HG03108 (cell line): ENCODE measurements at regions not wholly inside any gene's neighbourhood (a gene's known extent, or its start where the extent isn't known, plus 50 kb on each side); places are given as distances from the start of the nearest gene placed in this dataset.

ENCODE experiments used
- ATAC-seq: cut with Tn5 transposase; IDR thresholded peaks from one replicate; pipeline ENCODE4 v1.9.1; 2021; ENCODE audit warnings: moderate library complexity; ENCODE audit not compliant: unreplicated experiment

- no peak for ATAC-seq
These were observed 532.7 kb downstream of the SOX2 start for GRCh38 chr3:182244222-182244971.

GRCh38 chr3:182245059-182245458 is 533.3 kb downstream of the SOX2 start:
- ATAC-seq = no peak

GRCh38 chr3:182246870-182247269 is 535.1 kb downstream of the SOX2 start:
- ATAC-seq = no peak

GRCh38 chr3:182248349-182248880 is 536.7 kb downstream of the SOX2 start:
- no peak for ATAC-seq

- ATAC-seq = no peak
These were observed 540.5 kb upstream of the ATP11B start for GRCh38 chr3:182252802-182253201.

GRCh38 chr3:182255158-182255557 is 538.1 kb upstream of the ATP11B start:
- ATAC-seq = no peak

GRCh38 chr3:182257361-182257760 is 535.9 kb upstream of the ATP11B start:
- ATAC-seq = no peak

- ATAC-seq = no peak
These were observed 534.6 kb upstream of the ATP11B start for GRCh38 chr3:182258538-182259177.

GRCh38 chr3:182259579-182259978 is 533.7 kb upstream of the ATP11B start:
- no peak for ATAC-seq

- no peak for ATAC-seq
These were observed 532.3 kb upstream of the ATP11B start for GRCh38 chr3:182261041-182261440.

GRCh38 chr3:182268711-182269110 is 524.6 kb upstream of the ATP11B start:
- ATAC-seq = no peak

- ATAC-seq = no peak
These were observed 516.8 kb upstream of the ATP11B start for GRCh38 chr3:182276512-182276911.

- no peak for ATAC-seq
These were observed 508.5 kb upstream of the ATP11B start for GRCh38 chr3:182284793-182285192.

- ATAC-seq = no peak
These were observed 500.7 kb upstream of the ATP11B start for GRCh38 chr3:182292591-182292990.

GRCh38 chr3:182294256-182294655 is 499.0 kb upstream of the ATP11B start:
- no peak for ATAC-seq

- ATAC-seq = no peak
These were observed 498.6 kb upstream of the ATP11B start for GRCh38 chr3:182294696-182295095.

GRCh38 chr3:182300266-182300665 is 493.0 kb upstream of the ATP11B start:
- ATAC-seq = no peak

GRCh38 chr3:182303169-182303568 is 490.1 kb upstream of the ATP11B start:
- ATAC-seq = no peak

GRCh38 chr3:182305881-182306665 is 487.2 kb upstream of the ATP11B start:
- no peak for ATAC-seq

- ATAC-seq = no peak
These were observed 485.0 kb upstream of the ATP11B start for GRCh38 chr3:182308328-182308727.

GRCh38 chr3:182309120-182309519 is 484.2 kb upstream of the ATP11B start:
- no peak for ATAC-seq

- ATAC-seq = no peak
These were observed 478.0 kb upstream of the ATP11B start for GRCh38 chr3:182315313-182315712.
